ENCODE measurements at regions not wholly inside any gene's neighbourhood (a gene's known extent, or its start where the extent isn't known, plus 50 kb on each side); places are given as distances from the start of the nearest gene placed in this dataset.

DNA sequence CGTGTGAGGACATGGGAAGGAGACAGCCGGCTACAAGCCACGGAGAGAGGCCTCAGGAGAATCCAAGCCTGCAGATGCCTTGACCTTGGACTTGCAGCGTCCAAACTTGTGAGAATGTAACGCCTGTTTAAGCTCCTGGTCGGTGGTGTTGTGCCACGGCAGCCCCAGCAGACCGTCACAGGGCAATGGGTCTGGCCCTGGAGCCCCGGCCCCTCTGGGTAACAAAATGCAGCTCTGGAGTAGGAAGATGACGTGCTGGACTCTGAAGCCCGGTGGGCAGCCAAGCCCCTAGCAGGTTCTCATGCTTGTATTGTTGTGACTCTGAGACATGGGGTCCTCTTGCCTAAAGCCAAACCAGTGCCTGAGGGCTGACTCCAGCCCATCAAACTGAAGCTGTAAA, 174.7 kb downstream of the IRX2 start:
- TF ChIP-seq, protein P1, sequence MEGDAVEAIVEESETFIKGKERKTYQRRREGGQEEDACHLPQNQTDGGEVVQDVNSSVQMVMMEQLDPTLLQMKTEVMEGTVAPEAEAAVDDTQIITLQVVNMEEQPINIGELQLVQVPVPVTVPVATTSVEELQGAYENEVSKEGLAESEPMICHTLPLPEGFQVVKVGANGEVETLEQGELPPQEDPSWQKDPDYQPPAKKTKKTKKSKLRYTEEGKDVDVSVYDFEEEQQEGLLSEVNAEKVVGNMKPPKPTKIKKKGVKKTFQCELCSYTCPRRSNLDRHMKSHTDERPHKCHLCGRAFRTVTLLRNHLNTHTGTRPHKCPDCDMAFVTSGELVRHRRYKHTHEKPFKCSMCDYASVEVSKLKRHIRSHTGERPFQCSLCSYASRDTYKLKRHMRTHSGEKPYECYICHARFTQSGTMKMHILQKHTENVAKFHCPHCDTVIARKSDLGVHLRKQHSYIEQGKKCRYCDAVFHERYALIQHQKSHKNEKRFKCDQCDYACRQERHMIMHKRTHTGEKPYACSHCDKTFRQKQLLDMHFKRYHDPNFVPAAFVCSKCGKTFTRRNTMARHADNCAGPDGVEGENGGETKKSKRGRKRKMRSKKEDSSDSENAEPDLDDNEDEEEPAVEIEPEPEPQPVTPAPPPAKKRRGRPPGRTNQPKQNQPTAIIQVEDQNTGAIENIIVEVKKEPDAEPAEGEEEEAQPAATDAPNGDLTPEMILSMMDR (IDR thresholded peaks at IDR 0.05; ENCODE audit: extremely low read depth in 1 of 2, insufficient read depth in 1 of 2, low read depth in 1 of 2, low read length in 2 of 2), result no peak
- TF ChIP-seq POLR2AphosphoS5 (IDR thresholded peaks at IDR 0.05; ENCODE audit: insufficient read depth, low read depth, low read length) (no peak), POLR2A (IDR thresholded peaks at IDR 0.05; ENCODE audit: low read depth, low read length) (no peak), EZH2 (IDR thresholded peaks at IDR 0.05; ENCODE audit: borderline replicate concordance, low read depth, low read length, severe bottlenecking) (no peak)
- TF ChIP-seq, protein P2, sequence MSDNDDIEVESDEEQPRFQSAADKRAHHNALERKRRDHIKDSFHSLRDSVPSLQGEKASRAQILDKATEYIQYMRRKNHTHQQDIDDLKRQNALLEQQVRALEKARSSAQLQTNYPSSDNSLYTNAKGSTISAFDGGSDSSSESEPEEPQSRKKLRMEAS (IDR thresholded peaks at IDR 0.05; ENCODE audit: insufficient read depth, insufficient read length), result no peak

Measured in endothelial cell of umbilical vein (primary cell).